SU-DHL-6 (cell line): ENCODE measurements at regions not wholly inside any gene's neighbourhood (a gene's known extent, or its start where the extent isn't known, plus 50 kb on each side); places are given as distances from the start of the nearest gene placed in this dataset.

Source experiments
- H2AFZ ChIP-seq: fragments of 200-600 bp; sonication (generic); 2 replicates; pipeline ENCODE4 v1.6.1; 2014; ENCODE audit warnings: low read depth, mild to moderate bottlenecking, moderate library complexity, mixed read lengths, antibody characterized with exemption, low read length; ENCODE audit not compliant: severe bottlenecking
- H3F3A ChIP-seq: fragments of 200-600 bp; shearing (Covaris generic); 2 replicates; pipeline ENCODE4 v1.6.0; 2016; ENCODE audit warnings: antibody characterized with exemption, mild to moderate bottlenecking; ENCODE audit not compliant: insufficient read depth
- H3K27ac ChIP-seq: fragments of 200-600 bp; sonication (generic); 2 replicates; pipeline ENCODE4 v1.5.1; 2016; ENCODE audit warnings: low read depth, mild to moderate bottlenecking, low read length, moderate library complexity, mixed read lengths
- H3K27me3 ChIP-seq: fragments of 200-600 bp; sonication (generic), shearing (Covaris generic); 2 replicates; pipeline ENCODE4 v1.6.0; 2014; ENCODE audit warnings: mild to moderate bottlenecking, low read length
- H3K36me3 ChIP-seq: fragments of 200-600 bp; sonication (generic); 2 replicates; pipeline ENCODE4 v1.6.1; 2014; ENCODE audit warnings: mild to moderate bottlenecking, low read length, mixed read lengths
- H3K4me2 ChIP-seq: fragments of 300-600, 200-600 bp; shearing (Covaris generic), sonication (generic); 2 replicates; pipeline ENCODE4 v1.6.0; 2014; ENCODE audit warnings: low read length, low read depth, mild to moderate bottlenecking; ENCODE audit not compliant: poor library complexity, severe bottlenecking
- H3K4me3 ChIP-seq: fragments of 200-600 bp; sonication (generic); 2 replicates; pipeline ENCODE4 v1.5.1; 2014; ENCODE audit warnings: antibody characterized with exemption, low read length, mild to moderate bottlenecking, mixed read lengths; ENCODE audit not compliant: insufficient read depth, poor library complexity, severe bottlenecking
- H3K79me2 ChIP-seq: fragments of 200-600 bp; sonication (generic); 2 replicates; pipeline ENCODE4 v1.6.1; 2014; ENCODE audit warnings: mild to moderate bottlenecking, low read length, moderate library complexity; ENCODE audit not compliant: insufficient read depth
- H3K9ac ChIP-seq: fragments of 200-600 bp; sonication (generic); 2 replicates; pipeline ENCODE4 v1.7.0; 2014; ENCODE audit warnings: mild to moderate bottlenecking, low read length
- H3K9me2 ChIP-seq: fragments of 200-600 bp; sonication (generic); replicated peaks from 2 replicates; pipeline ENCODE4 v1.6.1; 2014; ENCODE audit warnings: low read length; ENCODE audit not compliant: insufficient read depth
- H3K9me3 ChIP-seq: fragments of 200-600 bp; sonication (generic); 2 replicates; pipeline ENCODE4 v1.6.1; 2014; ENCODE audit warnings: low read length, mixed read lengths; ENCODE audit not compliant: insufficient read depth
- H4K20me1 ChIP-seq: fragments of 200-600 bp; sonication (generic); 2 replicates; pipeline ENCODE4 v1.6.1; 2014; ENCODE audit warnings: low read depth, mild to moderate bottlenecking, antibody characterized with exemption, low read length, moderate library complexity, mixed read lengths
- EZH2phosphoT487 ChIP-seq: fragments of 200-600 bp; sonication (generic), shearing (Covaris generic); conservative IDR thresholded peaks from 2 replicates; pipeline ENCODE4 v1.6.1; 2018; ENCODE audit warnings: mild to moderate bottlenecking, antibody characterized with exemption, low read length, moderate library complexity, mixed read lengths
- TF ChIP-seq, protein P1 (sequence below): fragments of 200-600 bp; sonication (generic); IDR thresholded peaks from one replicate; pipeline ENCODE4 v1.5.1; 2017; ENCODE audit warnings: antibody characterized with exemption, mild to moderate bottlenecking, low read length, moderate library complexity; ENCODE audit not compliant: insufficient read depth, poor library complexity, severe bottlenecking

- Histone ChIP-seq H2AFZ (no peak overlapping the region), H3K9me2 (no peaks in the 10 kb centered on the region), H3F3A (no peaks in the 10 kb centered on the region), H3K4me3 (no peak overlapping the region), H3K36me3 (no peaks in the 10 kb centered on the region), H3K4me2 (no peak overlapping the region), H3K9ac (no peak overlapping the region), H3K27me3 (no peaks in the 10 kb centered on the region), H4K20me1 (no peaks in the 10 kb centered on the region), H3K9me3 (no peaks in the 10 kb centered on the region), H3K79me2 (no peaks in the 10 kb centered on the region), H3K27ac (no peak overlapping the region)
- TF ChIP-seq, protein P1, sequence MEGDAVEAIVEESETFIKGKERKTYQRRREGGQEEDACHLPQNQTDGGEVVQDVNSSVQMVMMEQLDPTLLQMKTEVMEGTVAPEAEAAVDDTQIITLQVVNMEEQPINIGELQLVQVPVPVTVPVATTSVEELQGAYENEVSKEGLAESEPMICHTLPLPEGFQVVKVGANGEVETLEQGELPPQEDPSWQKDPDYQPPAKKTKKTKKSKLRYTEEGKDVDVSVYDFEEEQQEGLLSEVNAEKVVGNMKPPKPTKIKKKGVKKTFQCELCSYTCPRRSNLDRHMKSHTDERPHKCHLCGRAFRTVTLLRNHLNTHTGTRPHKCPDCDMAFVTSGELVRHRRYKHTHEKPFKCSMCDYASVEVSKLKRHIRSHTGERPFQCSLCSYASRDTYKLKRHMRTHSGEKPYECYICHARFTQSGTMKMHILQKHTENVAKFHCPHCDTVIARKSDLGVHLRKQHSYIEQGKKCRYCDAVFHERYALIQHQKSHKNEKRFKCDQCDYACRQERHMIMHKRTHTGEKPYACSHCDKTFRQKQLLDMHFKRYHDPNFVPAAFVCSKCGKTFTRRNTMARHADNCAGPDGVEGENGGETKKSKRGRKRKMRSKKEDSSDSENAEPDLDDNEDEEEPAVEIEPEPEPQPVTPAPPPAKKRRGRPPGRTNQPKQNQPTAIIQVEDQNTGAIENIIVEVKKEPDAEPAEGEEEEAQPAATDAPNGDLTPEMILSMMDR = no peak
- no peak for TF ChIP-seq EZH2phosphoT487
Observed at GRCh38 chr1:148357037-148357436, 126.1 kb downstream of the PPIAL4G start.

DNA sequence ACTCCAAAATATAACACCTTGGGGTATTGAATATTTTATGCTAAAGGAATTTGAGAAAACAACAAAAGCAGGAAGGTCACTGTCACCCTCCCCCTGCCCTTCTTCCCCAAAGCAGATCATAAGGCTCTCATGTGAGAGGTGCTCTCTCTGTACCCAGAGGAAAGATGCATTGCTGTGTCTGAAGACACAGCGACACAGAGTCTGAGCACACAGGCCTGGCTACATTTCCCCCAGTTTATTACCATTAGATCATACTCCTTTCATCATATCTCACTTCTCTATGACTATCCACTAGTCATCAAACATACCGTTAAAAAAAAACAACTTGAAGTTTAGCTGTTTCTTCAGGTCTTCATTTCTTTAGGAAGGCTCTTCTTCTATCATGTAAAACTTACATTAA lies 127.1 kb downstream of the PPIAL4G start:
- Histone ChIP-seq H3F3A (no peaks in the 10 kb centered on the region), H3K9me2 (no peaks in the 10 kb centered on the region), H3K9me3 (no peaks in the 10 kb centered on the region), H3K4me3 (no peak overlapping the region), H3K79me2 (no peaks in the 10 kb centered on the region), H3K27me3 (no peaks in the 10 kb centered on the region), H3K9ac (no peak overlapping the region), H3K4me2 (no peak overlapping the region), H4K20me1 (no peaks in the 10 kb centered on the region), H3K27ac (no peak overlapping the region), H3K36me3 (no peaks in the 10 kb centered on the region), H2AFZ (no peak overlapping the region)
- TF ChIP-seq, protein P1 = no peak
- TF ChIP-seq EZH2phosphoT487 = no peak

GRCh38 chr1:148354913-148355308 lies 128.2 kb downstream of the PPIAL4G start:
- H3K9me2 ChIP-seq = no peaks in the 10 kb centered on the region
- TF ChIP-seq, protein P1 = no peak
- TF ChIP-seq EZH2phosphoT487 = no peak
- H3K4me2 ChIP-seq = no peak overlapping the region
- no peak overlapping the region for H3K9ac ChIP-seq
- no peak overlapping the region for H3K4me3 ChIP-seq
- H3K36me3 ChIP-seq = no peaks in the 10 kb centered on the region
- no peaks in the 10 kb centered on the region for H3K79me2 ChIP-seq
- H2AFZ ChIP-seq = no peak overlapping the region
- H3K9me3 ChIP-seq = no peaks in the 10 kb centered on the region
- no peaks in the 10 kb centered on the region for H4K20me1 ChIP-seq
- no peaks in the 10 kb centered on the region for H3F3A ChIP-seq
- no peak overlapping the region for H3K27ac ChIP-seq
- H3K27me3 ChIP-seq = no peaks in the 10 kb centered on the region
